ENCODE measurements at regions not wholly inside any gene's neighbourhood (a gene's known extent, or its start where the extent isn't known, plus 50 kb on each side); places are given as distances from the start of the nearest gene placed in this dataset.

- TF ChIP-seq ZBTB33 (IDR thresholded peaks at IDR 0.05) (no peak), JUND (IDR thresholded peaks at IDR 0.05) (no peak), RAD21 (IDR thresholded peaks at IDR 0.05) (no peak), HNF4G (IDR thresholded peaks at IDR 0.05) (no peak), FOXA2 (IDR thresholded peaks at IDR 0.05) (no peak), MAX (IDR thresholded peaks at IDR 0.05) (no peak), RXRA (IDR thresholded peaks at IDR 0.05) (no peak), YY1 (IDR thresholded peaks at IDR 0.05) (no peak), NR2F2 (IDR thresholded peaks at IDR 0.05) (no peak), FOXA1 (IDR thresholded peaks at IDR 0.05) (no peak)
These were observed 184.8 kb downstream of the PTPN20 start (continued) for GRCh38 chr10:47095848-47096612.

- no peak overlapping the region for H3K4me3 ChIP-seq (ENCODE audit: low read depth in 1 of 3, low read length in 3 of 3)
- no peaks in the 10 kb centered on the region for H3K27me3 ChIP-seq (ENCODE audit: control insufficient read depth in 4 of 4, insufficient read depth in 4 of 4, low read length in 3 of 4)
- no peak for TF ChIP-seq ZBTB33 (IDR thresholded peaks at IDR 0.05)
- TF ChIP-seq JUND (IDR thresholded peaks at IDR 0.05) = no peak
- DNase-seq (ENCODE audit: low spot score) = no peak
- H3K36me3 ChIP-seq (ENCODE audit: control insufficient read depth in 4 of 4, insufficient read depth in 3 of 4, low read depth in 1 of 4, low read length in 3 of 4) = no peaks in the 10 kb centered on the region
- peaks cover 0 to 5% (median 0%) of the 10 kb centered on the region in 4 donors for H3K9me3 ChIP-seq (ENCODE audit: control insufficient read depth in 4 of 4, low read length in 3 of 4)
- no peak overlapping the region for H3K27ac ChIP-seq (ENCODE audit: low read depth in 1 of 2, low read length in 2 of 2)
- no peaks in the 10 kb centered on the region for H3K4me1 ChIP-seq (ENCODE audit: control insufficient read depth in 4 of 4, insufficient read depth in 4 of 4, low read length in 3 of 4)
- 72% methylated on average over 3 of the region's 3 CpGs for WGBS
- no peak overlapping the region for H3K9ac ChIP-seq (ENCODE audit: low read depth in 1 of 2, low read length in 2 of 2)
These were observed 187.0 kb downstream of the PTPN20 start for GRCh38 chr10:47098238-47098637.

- TF ChIP-seq HNF4A (conservative IDR thresholded peaks at IDR 0.05) = no peak
- no peak for TF ChIP-seq NR2F2 (IDR thresholded peaks at IDR 0.05)
- TF ChIP-seq YY1 (IDR thresholded peaks at IDR 0.05) = no peak
- no peak for TF ChIP-seq ATF3 (IDR thresholded peaks at IDR 0.05)
- no peak for TF ChIP-seq JUND (IDR thresholded peaks at IDR 0.05)
- no peak for TF ChIP-seq RAD21 (IDR thresholded peaks at IDR 0.05)
- no peak for TF ChIP-seq EGR1 (IDR thresholded peaks at IDR 0.05; ENCODE audit: low read depth in 2 of 2)
- no peak for TF ChIP-seq SP1 (IDR thresholded peaks at IDR 0.05)
- no peak for TF ChIP-seq GABPA (IDR thresholded peaks at IDR 0.05 in 1 of 2, conservative IDR thresholded peaks at IDR 0.05 in 1 of 2)
- TF ChIP-seq ZBTB33 (IDR thresholded peaks at IDR 0.05) = no peak
- no peak for TF ChIP-seq FOXA2 (IDR thresholded peaks at IDR 0.05)
- no peak for TF ChIP-seq FOXA1 (IDR thresholded peaks at IDR 0.05)
- TF ChIP-seq HNF4G (IDR thresholded peaks at IDR 0.05) = no peak
- TF ChIP-seq RXRA (IDR thresholded peaks at IDR 0.05) = no peak
- no peak for TF ChIP-seq TAF1 (conservative IDR thresholded peaks at IDR 0.05)
- TF ChIP-seq, protein P1, sequence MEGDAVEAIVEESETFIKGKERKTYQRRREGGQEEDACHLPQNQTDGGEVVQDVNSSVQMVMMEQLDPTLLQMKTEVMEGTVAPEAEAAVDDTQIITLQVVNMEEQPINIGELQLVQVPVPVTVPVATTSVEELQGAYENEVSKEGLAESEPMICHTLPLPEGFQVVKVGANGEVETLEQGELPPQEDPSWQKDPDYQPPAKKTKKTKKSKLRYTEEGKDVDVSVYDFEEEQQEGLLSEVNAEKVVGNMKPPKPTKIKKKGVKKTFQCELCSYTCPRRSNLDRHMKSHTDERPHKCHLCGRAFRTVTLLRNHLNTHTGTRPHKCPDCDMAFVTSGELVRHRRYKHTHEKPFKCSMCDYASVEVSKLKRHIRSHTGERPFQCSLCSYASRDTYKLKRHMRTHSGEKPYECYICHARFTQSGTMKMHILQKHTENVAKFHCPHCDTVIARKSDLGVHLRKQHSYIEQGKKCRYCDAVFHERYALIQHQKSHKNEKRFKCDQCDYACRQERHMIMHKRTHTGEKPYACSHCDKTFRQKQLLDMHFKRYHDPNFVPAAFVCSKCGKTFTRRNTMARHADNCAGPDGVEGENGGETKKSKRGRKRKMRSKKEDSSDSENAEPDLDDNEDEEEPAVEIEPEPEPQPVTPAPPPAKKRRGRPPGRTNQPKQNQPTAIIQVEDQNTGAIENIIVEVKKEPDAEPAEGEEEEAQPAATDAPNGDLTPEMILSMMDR (IDR thresholded peaks at IDR 0.05; ENCODE audit: low read depth, low read length, missing input control) = no peak
- Histone ChIP-seq H3K4me3 (ENCODE audit: low read depth in 1 of 3, low read length in 3 of 3) (no peak overlapping the region), H3K36me3 (ENCODE audit: control insufficient read depth in 4 of 4, insufficient read depth in 3 of 4, low read depth in 1 of 4, low read length in 3 of 4) (no peaks in the 10 kb centered on the region), H3K9ac (ENCODE audit: low read depth in 1 of 2, low read length in 2 of 2) (no peak overlapping the region), H3K27ac (ENCODE audit: low read depth in 1 of 2, low read length in 2 of 2) (no peak overlapping the region), H3K9me3 (ENCODE audit: control insufficient read depth in 4 of 4, low read length in 3 of 4) (peaks cover 0 to 5% (median 0%) of the 10 kb centered on the region in 4 donors), H3K4me1 (ENCODE audit: control insufficient read depth in 4 of 4, insufficient read depth in 4 of 4, low read length in 3 of 4) (no peaks in the 10 kb centered on the region), H3K27me3 (ENCODE audit: control insufficient read depth in 4 of 4, insufficient read depth in 4 of 4, low read length in 3 of 4) (no peaks in the 10 kb centered on the region)
- no peak for DNase-seq (ENCODE audit: low spot score)
- 89% methylated on average over 11 of the region's 11 CpGs for WGBS
These were observed 187.7 kb downstream of the PTPN20 start for GRCh38 chr10:47098964-47099363.

Data from liver (tissue), 8 donors.